GM12875 (cell line): ENCODE measurements at regions not wholly inside any gene's neighbourhood (a gene's known extent, or its start where the extent isn't known, plus 50 kb on each side); places are given as distances from the start of the nearest gene placed in this dataset.

Experiments used
- H3K4me3 ChIP-seq: one replicate; pipeline ENCODE4 v1.5.1; 2011; ENCODE audit warnings: low read depth, low read length, control low read depth
- CTCF ChIP-seq: IDR thresholded peaks from 2 replicates; pipeline ENCODE4 v1.5.1; 2011; ENCODE audit warnings: low read depth, mild to moderate bottlenecking, control low read depth, inconsistent platforms, low read length, moderate library complexity, borderline replicate concordance; ENCODE audit not compliant: insufficient read depth

GRCh38 chr3:30524357-30525040 lies 81.9 kb upstream of the TGFBR2 start:
- no peak overlapping the region for H3K4me3 ChIP-seq
- TF ChIP-seq CTCF, result no peak

GRCh38 chr3:30526031-30526430 lies 80.4 kb upstream of the TGFBR2 start:
- TF ChIP-seq CTCF, result no peak
- no peak overlapping the region for H3K4me3 ChIP-seq

GRCh38 chr3:30527186-30527585 lies 79.2 kb upstream of the TGFBR2 start:
- H3K4me3 ChIP-seq, result no peak overlapping the region
- no peak for TF ChIP-seq CTCF

GRCh38 chr3:30527720-30528119 lies 78.7 kb upstream of the TGFBR2 start:
- no peak for TF ChIP-seq CTCF

GRCh38 chr3:30530084-30530483 lies 76.3 kb upstream of the TGFBR2 start:
- no peak for TF ChIP-seq CTCF
- no peak overlapping the region for H3K4me3 ChIP-seq

More at GRCh38 chr3:30527720-30528119, 78.7 kb upstream of the TGFBR2 start:
- H3K4me3 ChIP-seq, result no peak overlapping the region

GRCh38 chr3:30531017-30531570 lies 75.3 kb upstream of the TGFBR2 start:
- no peak overlapping the region for H3K4me3 ChIP-seq
- no peak for TF ChIP-seq CTCF

- no peak for TF ChIP-seq CTCF
- H3K4me3 ChIP-seq, result no peak overlapping the region
Measured at GRCh38 chr3:30535525-30535924, 70.9 kb upstream of the TGFBR2 start.
